ENCODE measurements at regions not wholly inside any gene's neighbourhood (a gene's known extent, or its start where the extent isn't known, plus 50 kb on each side); places are given as distances from the start of the nearest gene placed in this dataset.

GRCh38 chr16:59397638-59398037 is 663.5 kb upstream of the GOT2 start (continued):
- TF ChIP-seq YY1 (IDR thresholded peaks at IDR 0.05; ENCODE audit: low read depth) (no peak), TCF12 (IDR thresholded peaks at IDR 0.05) (no peak), GABPA (IDR thresholded peaks at IDR 0.05; ENCODE audit: low read depth) (no peak), IRF3 (IDR thresholded peaks at IDR 0.05; ENCODE audit: low read depth, low read length) (no peak), POLR2AphosphoS5 (IDR thresholded peaks at IDR 0.05; ENCODE audit: low read depth, low read length) (no peak), PBX3 (IDR thresholded peaks at IDR 0.05) (no peak), FOSL2 (IDR thresholded peaks at IDR 0.05; ENCODE audit: borderline replicate concordance, low read depth) (no peak), MAX (IDR thresholded peaks at IDR 0.05; ENCODE audit: low read depth) (no peak)

- Histone ChIP-seq H3K4me2 (no peak overlapping the region), H3K27ac (ENCODE audit: low read depth in 2 of 2, low read length in 1 of 2) (no peak overlapping the region)
These were observed 660.4 kb upstream of the GOT2 start for GRCh38 chr16:59394526-59394925.

More at GRCh38 chr16:59394526-59394925, 660.4 kb upstream of the GOT2 start:
- ChIA-PET POLR2A (no interaction called here), CTCF (no interaction called here)
- no peak overlapping the region for H3K4me3 ChIP-seq (ENCODE audit: low read depth in 2 of 2, low read length in 1 of 2)
- H3F3A ChIP-seq (replicated peaks; ENCODE audit: insufficient read depth): no peaks in the 10 kb centered on the region
- H3K36me3 ChIP-seq (replicated peaks in 1 of 2; ENCODE audit: control insufficient read depth in 1 of 2, insufficient read depth in 2 of 2, low read length in 1 of 2): no peaks in the 10 kb centered on the region
- no peak overlapping the region for H2AFZ ChIP-seq (ENCODE audit: low read depth)
- TF ChIP-seq SIN3A (IDR thresholded peaks at IDR 0.05; ENCODE audit: borderline replicate concordance, low read depth, low read length) (no peak), FOXM1 (IDR thresholded peaks at IDR 0.05; ENCODE audit: low read depth) (no peak), JUND (IDR thresholded peaks at IDR 0.05) (no peak), MEF2A (IDR thresholded peaks at IDR 0.05; ENCODE audit: borderline replicate concordance, low read depth) (no peak), USF2 (IDR thresholded peaks at IDR 0.05; ENCODE audit: borderline replicate concordance, low read depth, low read length) (no peak), CHD2 (IDR thresholded peaks at IDR 0.05; ENCODE audit: low read length, partially characterized antibody) (no peak), IRF3 (IDR thresholded peaks at IDR 0.05; ENCODE audit: low read depth, low read length) (no peak), ZBTB33 (IDR thresholded peaks at IDR 0.05; ENCODE audit: borderline replicate concordance, low read depth) (no peak), TCF12 (IDR thresholded peaks at IDR 0.05) (no peak), RFX5 (IDR thresholded peaks at IDR 0.05; ENCODE audit: low read length) (no peak), SMC3 (IDR thresholded peaks at IDR 0.05; ENCODE audit: low read depth, low read length) (no peak), FOXJ3 (CRISPR knock-in tag; IDR thresholded peaks at IDR 0.05) (no peak), RCOR1 (IDR thresholded peaks at IDR 0.05; ENCODE audit: low read length) (no peak), NFIC (IDR thresholded peaks at IDR 0.05; ENCODE audit: borderline replicate concordance) (no peak), MXI1 (IDR thresholded peaks at IDR 0.05; ENCODE audit: low read depth, low read length) (no peak), RXRA (IDR thresholded peaks at IDR 0.05; ENCODE audit: borderline replicate concordance, low read depth) (no peak), FOSL2 (IDR thresholded peaks at IDR 0.05; ENCODE audit: borderline replicate concordance, low read depth) (no peak), TAF1 (IDR thresholded peaks at IDR 0.05; ENCODE audit: borderline replicate concordance, low read depth, low read length) (no peak)
- TF ChIP-seq, protein P1, sequence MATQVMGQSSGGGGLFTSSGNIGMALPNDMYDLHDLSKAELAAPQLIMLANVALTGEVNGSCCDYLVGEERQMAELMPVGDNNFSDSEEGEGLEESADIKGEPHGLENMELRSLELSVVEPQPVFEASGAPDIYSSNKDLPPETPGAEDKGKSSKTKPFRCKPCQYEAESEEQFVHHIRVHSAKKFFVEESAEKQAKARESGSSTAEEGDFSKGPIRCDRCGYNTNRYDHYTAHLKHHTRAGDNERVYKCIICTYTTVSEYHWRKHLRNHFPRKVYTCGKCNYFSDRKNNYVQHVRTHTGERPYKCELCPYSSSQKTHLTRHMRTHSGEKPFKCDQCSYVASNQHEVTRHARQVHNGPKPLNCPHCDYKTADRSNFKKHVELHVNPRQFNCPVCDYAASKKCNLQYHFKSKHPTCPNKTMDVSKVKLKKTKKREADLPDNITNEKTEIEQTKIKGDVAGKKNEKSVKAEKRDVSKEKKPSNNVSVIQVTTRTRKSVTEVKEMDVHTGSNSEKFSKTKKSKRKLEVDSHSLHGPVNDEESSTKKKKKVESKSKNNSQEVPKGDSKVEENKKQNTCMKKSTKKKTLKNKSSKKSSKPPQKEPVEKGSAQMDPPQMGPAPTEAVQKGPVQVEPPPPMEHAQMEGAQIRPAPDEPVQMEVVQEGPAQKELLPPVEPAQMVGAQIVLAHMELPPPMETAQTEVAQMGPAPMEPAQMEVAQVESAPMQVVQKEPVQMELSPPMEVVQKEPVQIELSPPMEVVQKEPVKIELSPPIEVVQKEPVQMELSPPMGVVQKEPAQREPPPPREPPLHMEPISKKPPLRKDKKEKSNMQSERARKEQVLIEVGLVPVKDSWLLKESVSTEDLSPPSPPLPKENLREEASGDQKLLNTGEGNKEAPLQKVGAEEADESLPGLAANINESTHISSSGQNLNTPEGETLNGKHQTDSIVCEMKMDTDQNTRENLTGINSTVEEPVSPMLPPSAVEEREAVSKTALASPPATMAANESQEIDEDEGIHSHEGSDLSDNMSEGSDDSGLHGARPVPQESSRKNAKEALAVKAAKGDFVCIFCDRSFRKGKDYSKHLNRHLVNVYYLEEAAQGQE (IDR thresholded peaks at IDR 0.05; ENCODE audit: low read depth, low read length): no peak
- no peaks in the 10 kb centered on the region for H4K20me1 ChIP-seq (ENCODE audit: insufficient read depth)
- H3K9ac ChIP-seq: no peak overlapping the region
- no peaks in the 10 kb centered on the region for H3K9me2 ChIP-seq
- H3K9me3 ChIP-seq: no peaks in the 10 kb centered on the region
- H3K27me3 ChIP-seq (ENCODE audit: insufficient read depth): no peaks in the 10 kb centered on the region
- DNase-seq: no peak
- no peaks in the 10 kb centered on the region for H3K79me2 ChIP-seq (ENCODE audit: insufficient read depth)
- no peaks in the 10 kb centered on the region for H3K4me1 ChIP-seq (ENCODE audit: control insufficient read depth in 1 of 2, insufficient read depth in 2 of 2, low read depth in 1 of 2, low read length in 1 of 2)

Measured in SK-N-SH (cell line).